ENCODE measurements at regions not wholly inside any gene's neighbourhood (a gene's known extent, or its start where the extent isn't known, plus 50 kb on each side); places are given as distances from the start of the nearest gene placed in this dataset.
"Not testable (repeated sequence)": the region's sequence is repeated elsewhere in the genome, so short reads cannot be mapped to it uniquely, and the experiment has no call there.

- no peak for ATAC-seq
Measured at GRCh38 chr6:51153109-51153508, 334.4 kb downstream of the TFAP2B start.

- ATAC-seq, result not testable (repeated sequence)
Measured at GRCh38 chr6:51154925-51155324, 336.3 kb downstream of the TFAP2B start.

DNA sequence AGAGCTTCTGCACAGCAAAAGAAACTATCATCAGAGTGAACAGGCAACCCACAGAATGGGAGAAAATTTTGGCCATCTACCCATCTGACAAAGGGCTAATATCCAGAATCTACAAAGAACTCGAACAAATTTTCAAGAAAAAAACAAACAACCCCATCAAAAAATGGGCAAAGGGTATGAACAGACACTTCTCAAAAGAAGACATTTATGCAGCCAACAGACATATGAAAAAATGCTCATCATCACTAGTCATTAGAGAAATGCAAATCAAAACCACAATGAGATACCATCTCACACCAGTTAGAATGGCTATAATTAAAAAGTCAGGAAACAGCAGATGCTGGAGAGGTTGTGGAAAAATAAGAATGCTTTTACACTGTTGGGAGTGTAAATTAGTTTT, 340.6 kb downstream of the TFAP2B start:
- not testable (repeated sequence) for ATAC-seq

DNA sequence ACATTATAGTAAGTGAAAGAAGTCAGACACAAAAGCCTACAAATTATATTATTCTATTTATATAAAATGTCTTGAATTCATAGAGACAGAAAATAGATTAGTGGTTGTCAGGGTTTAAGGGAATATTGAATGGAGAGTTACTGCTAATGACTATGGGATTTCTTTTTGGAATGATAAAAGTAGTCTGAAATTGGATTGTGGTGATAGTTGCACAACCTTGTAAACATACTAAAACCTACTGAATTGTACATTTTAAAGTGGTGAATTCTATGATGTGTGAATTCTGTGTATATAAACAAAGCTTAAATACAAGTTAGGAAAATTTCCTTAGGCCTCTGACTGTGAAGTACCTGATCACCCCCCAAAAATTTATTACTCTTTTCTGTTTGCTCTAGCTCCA, 343.1 kb downstream of the TFAP2B start:
- no peak for ATAC-seq

GRCh38 chr6:51163843-51164529, 345.3 kb downstream of the TFAP2B start:
- ATAC-seq, result no peak

DNA sequence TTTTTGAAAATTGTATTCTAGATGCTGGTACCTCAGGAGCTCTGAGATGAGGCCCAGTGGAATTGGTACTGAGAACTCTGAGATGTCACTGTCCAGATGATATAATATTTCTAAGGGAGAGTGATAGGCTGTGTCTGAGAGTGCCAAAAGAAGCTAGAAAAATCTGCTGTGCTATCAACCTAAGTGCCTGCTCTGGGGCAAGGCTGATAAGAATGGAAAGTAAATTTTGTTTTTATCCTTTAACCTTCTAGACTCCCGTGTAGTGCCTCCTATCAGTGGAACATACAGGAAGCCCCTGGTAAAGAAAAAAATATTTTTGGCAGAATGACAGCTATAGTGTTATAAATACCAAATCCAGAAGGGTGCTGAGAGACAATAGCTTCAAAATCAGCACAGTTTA, 348.2 kb downstream of the TFAP2B start:
- no peak for ATAC-seq

GRCh38 chr6:51167468-51167867, 348.8 kb downstream of the TFAP2B start:
- no peak for ATAC-seq

GRCh38 chr6:51182827-51183226, 364.2 kb downstream of the TFAP2B start:
- ATAC-seq, result no peak

GRCh38 chr6:51184046-51184445, 365.4 kb downstream of the TFAP2B start:
- no peak for ATAC-seq

- ATAC-seq, result not testable (repeated sequence)
Measured at GRCh38 chr6:51193163-51193562, 374.5 kb downstream of the TFAP2B start.

GRCh38 chr6:51199105-51199552, 380.5 kb downstream of the TFAP2B start:
- ATAC-seq, result no peak

DNA sequence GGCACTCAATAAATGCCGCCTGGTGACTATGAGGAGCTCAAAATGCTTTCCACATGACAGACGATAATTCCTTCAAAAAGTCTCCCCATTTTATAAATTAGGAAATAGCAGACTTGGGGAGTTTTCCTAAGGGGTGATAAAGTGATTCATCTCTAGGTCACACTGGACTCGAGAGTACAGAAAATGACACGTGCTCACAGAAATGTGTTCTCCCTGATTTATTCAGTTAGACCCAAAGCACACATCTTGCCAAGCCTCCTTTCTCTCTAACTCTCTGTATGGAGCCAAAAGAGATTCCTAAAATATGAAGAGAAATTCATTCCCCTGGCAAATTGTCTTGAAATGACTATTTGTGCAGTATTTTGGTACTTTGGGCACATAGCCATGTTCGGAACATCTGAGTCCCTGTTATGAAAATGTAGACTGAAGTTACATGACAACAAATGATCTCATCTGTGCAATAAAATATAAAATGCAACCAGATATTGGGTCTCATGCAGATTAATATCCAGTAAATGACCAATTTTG, 381.1 kb downstream of the TFAP2B start:
- ATAC-seq, result no peak

DNA sequence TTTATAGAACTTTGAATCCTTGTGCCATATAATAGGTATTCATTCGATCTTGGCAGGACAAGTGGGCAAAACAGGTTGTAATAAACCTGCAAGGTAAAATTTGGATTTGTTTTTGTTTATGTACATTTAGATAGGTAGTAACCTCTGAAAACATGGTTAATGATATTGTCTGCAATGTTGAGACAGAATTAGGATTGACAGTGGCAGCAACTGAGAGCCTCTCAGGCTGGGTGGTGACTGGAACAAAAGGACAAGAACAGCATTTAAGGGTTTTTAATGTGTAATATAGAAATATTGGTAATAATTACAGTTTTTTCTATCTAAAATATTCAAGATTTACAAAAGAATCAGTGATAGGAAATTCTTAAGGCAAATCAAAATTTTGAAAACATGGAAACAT, 382.0 kb downstream of the TFAP2B start:
- ATAC-seq, result no peak

DNA sequence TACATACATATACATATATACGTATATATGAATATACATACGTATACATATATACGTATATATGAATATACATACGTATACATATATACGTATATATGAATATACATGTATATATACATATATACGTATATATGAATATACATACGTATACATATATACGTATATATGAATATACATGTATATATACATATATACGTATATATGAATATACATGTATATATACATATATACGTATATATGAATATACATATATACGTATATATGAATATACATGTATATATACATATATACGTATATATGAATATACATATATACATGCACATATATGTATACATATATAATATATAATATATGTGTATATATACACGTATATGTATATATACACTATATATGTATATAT, 384.0 kb downstream of the TFAP2B start:
- not testable (repeated sequence) for ATAC-seq

DNA sequence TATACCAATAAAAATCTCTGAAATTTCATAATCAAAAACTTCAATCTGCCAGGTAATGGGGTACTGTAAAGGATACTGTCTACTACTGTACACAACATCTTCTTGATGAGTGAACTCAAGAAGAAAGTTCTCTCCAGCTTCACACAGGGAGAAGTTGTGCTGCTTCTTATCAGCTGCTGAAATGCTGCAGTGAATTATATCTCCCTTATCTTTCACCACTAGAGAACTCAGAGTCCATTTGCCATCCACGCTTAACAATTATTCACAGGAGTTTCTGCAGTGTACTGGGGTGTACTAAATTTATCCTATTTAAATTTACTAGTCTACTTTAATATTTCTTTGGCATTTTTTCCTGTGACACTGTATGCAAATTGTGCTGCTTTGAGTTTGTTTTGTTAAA, 384.8 kb downstream of the TFAP2B start:
- no peak for ATAC-seq

DNA sequence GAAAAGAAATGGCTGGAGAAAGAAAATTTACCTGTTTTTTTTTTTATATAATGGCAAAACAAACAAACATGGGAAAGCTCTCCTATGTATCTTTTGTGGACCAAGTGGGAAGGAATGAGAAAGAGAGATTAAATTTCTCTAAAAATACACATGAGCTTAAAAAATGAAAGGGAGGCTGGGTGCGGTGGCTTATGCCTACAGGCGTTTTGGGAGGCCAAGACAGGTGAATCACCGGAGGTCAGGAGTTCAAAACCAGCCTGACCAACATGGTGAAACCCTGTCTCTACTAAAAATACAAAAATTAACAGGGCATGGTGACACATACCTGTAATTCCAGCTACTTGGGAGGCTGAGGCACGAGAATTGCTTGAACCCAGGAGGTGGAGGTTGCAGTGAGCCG, 388.0 kb downstream of the TFAP2B start:
- not testable (repeated sequence) for ATAC-seq

DNA sequence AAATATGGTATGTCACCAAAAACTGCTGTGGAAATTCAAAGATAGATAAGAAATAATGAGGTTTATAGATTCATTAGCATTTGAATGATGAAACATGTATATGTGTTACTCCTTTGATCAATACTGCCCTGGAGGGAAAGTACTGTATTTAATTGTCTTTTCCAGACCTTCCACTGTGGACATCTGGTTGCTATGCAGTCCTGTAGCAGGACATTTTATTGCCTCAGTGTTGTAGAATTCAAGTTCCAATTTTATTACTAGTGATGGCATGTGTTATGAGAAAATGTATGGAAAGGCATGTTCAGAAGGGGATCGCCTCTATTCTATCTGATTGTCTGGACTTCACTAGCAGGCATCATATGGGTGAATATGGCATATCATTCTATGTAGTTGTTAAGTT, 391.0 kb downstream of the TFAP2B start:
- ATAC-seq, result no peak

GRCh38 chr6:51213811-51214210, 395.1 kb downstream of the TFAP2B start:
- ATAC-seq, result no peak

- ATAC-seq, result no peak
Measured at GRCh38 chr6:51214442-51214841, 395.8 kb downstream of the TFAP2B start.

DNA sequence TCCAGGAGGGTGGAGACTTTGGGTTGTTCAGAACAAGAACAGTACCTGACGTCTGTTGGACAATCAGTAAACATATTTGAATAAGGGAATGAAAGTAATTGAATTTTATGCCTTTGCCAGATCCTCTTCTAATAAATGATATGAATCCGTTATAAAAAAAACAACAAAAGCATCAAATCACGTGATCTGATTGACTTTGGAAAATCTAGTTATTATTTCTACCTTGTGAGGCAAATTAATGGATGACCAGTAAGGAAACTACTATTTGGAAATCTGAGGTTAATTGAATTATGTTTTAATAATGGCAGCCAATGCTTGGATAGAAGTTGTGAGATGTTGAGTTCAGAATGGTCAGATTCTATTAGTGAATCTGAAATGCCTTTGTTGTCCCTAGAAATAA, 399.5 kb downstream of the TFAP2B start:
- no peak for ATAC-seq

DNA sequence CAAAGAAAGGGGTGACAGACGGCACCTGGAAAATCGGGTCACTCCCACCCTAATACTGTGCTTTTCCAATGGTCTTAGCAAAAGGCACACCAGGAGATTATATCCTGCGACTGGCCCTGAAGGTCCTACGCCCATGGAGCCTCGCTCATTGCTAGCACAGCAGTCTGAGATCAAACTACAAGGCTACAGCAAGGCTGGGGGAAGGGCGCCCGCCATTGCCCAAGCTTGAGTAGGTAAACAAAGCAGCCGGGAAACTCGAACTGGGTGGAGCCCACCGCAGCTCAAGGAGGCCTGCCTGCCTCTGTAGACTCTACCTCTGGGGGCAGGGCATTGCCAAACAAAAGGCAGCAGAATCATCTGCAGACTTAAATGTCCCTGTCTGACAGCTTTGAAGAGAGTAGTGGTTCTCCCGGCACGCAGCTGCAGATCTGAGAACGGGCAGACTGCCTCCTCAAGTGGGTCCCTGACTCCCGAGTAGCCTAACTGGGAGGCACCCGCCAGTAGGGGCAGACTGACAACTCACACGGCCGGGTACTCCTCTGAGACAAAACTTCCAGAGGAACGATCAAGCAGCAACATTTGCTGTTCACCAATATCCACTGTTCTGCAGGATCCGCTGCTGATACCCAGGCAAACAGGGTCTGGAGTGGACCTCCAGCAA, 406.0 kb downstream of the TFAP2B start:
- not testable (repeated sequence) for ATAC-seq

DNA sequence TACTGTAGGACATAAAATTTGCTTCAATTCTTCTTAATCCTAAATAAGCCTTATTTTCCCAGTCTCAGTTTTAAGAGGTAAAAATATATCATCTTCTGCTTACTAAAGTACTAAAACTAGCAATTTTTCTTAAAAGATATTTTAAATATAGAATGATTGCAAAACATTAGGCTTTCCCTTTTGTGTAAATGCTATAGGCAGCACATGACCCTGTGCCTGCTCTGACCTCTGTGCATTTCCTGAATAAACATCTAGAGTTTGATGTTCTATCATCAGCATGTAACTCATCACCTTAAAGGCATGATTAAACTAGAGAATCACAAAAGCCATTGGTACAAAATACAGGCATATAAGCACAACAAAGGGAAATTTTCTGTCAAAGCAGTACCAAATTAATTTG, 422.7 kb downstream of the TFAP2B start:
- no peak for ATAC-seq

DNA sequence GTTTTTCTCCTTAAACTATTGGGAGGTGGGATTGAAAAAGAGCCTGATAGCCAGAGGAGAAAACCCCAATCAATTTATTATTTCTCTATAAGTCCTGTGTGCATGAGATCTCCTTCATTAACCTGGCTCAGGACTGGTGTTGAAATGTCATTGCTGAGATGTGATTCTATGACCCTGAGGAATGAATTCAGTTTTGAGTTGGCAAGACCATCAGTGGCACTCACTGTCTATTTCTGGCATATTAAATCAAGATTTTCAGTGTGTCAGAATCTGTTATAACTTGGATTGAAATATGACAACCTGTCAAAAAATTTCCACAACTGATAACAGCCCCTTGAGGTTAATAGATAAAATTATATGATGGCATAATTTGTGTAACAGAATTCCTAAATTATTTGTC, 431.1 kb downstream of the TFAP2B start:
- no peak for ATAC-seq

- no peak for ATAC-seq
Measured at GRCh38 chr6:51250317-51250716, 431.6 kb downstream of the TFAP2B start.

All from esophagus mucosa (tissue), 1 donor.